ENCODE measurements at regions not wholly inside any gene's neighbourhood (a gene's known extent, or its start where the extent isn't known, plus 50 kb on each side); places are given as distances from the start of the nearest gene placed in this dataset.

DNA sequence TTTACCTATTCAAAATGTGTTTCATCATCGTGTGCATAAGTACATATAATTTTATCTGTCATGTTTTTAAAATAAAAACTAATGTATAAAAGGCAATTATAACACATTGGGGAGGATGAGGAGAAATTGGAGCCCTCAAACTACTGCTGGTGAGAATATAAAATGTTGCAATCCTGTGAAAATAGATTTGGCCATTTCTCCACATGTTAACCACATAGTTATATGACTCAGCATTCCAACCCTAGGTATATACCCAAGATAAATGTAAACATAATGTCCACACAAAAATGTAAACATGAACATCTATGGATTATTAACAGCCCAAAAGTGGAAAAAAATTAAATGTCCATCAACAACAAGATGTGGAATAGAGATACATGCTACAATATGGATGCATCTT is 928.0 kb upstream of the FAT3 start:
- Histone ChIP-seq H3K36me3 (replicated peaks in 1 of 2; ENCODE audit: control insufficient read depth in 2 of 2, insufficient read depth in 2 of 2, low read length in 2 of 2) (no peaks in the 10 kb centered on the region), H2BK15ac (ENCODE audit: low read length) (no peak overlapping the region), H3K23ac (ENCODE audit: low read depth, low read length, poor library complexity) (no peak overlapping the region), H4K8ac (ENCODE audit: low read depth, low read length) (no peak overlapping the region), H2BK120ac (ENCODE audit: low read depth, low read length) (no peak overlapping the region), H2BK12ac (ENCODE audit: low read length) (no peak overlapping the region), H3K27ac (replicated peaks; ENCODE audit: low read length) (no peak overlapping the region), H3K14ac (ENCODE audit: low read length) (no peak overlapping the region), H3K4me2 (ENCODE audit: insufficient read depth, low read length, poor library complexity, severe bottlenecking) (no peak overlapping the region), H3K18ac (ENCODE audit: low read length) (no peak overlapping the region), H3K27me3 (ENCODE audit: control insufficient read depth in 3 of 3, insufficient read depth in 3 of 3, low read depth in 1 of 3, low read length in 3 of 3) (no peaks in the 10 kb centered on the region), H3K4ac (ENCODE audit: low read length) (no peak overlapping the region), H4K91ac (ENCODE audit: low read depth, low read length, poor library complexity) (no peak overlapping the region), H3K79me1 (ENCODE audit: low read depth, low read length) (no peaks in the 10 kb centered on the region), H2AK5ac (ENCODE audit: low read depth, low read length) (no peak overlapping the region), H3K9me3 (replicated peaks in 1 of 2; ENCODE audit: control insufficient read depth in 2 of 2, insufficient read depth in 1 of 2, low read depth in 1 of 2, low read length in 2 of 2) (no peaks in the 10 kb centered on the region), H3K4me3 (ENCODE audit: low read length in 2 of 2) (no peak overlapping the region), H3K4me1 (ENCODE audit: control insufficient read depth in 2 of 2, insufficient read depth in 1 of 2, low read depth in 1 of 2, low read length in 2 of 2) (no peaks in the 10 kb centered on the region), H3K9ac (ENCODE audit: low read depth, low read length, poor library complexity) (no peak overlapping the region), H2BK5ac (ENCODE audit: low read length) (no peak overlapping the region), H2AFZ (ENCODE audit: low read length) (no peak overlapping the region)
- no CpG with 5 or more reads among the region's 1 CpG for WGBS, 2 donors (ENCODE audit: extremely low coverage in 2 of 2, insufficient read length in 2 of 2, insufficient replicate concordance in 1 of 2)
- no peak for DNase-seq (ENCODE audit: low spot score)

DNA sequence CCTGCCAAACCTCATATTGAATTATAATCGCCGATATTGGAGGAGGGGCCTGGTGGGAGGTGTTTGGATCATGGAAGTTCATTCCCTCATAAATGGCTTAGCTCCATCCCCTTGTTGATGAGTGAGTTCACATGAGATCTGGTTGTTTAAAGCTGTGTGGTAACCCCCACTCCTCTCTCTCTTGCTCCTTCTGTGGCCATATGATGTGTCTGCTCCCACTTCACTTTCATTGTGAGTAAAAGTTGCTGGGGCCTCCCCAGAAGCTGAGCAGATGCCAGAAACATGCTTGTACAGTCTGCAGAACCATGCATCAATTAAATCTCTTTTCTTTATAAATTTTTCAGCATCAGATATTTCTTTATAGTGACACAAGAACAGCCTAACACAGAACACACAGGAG is 929.0 kb upstream of the FAT3 start:
- Histone ChIP-seq H4K91ac (ENCODE audit: low read depth, low read length, poor library complexity) (no peak overlapping the region), H2BK5ac (ENCODE audit: low read length) (no peak overlapping the region), H3K4me2 (ENCODE audit: insufficient read depth, low read length, poor library complexity, severe bottlenecking) (no peak overlapping the region), H3K4me1 (ENCODE audit: control insufficient read depth in 2 of 2, insufficient read depth in 1 of 2, low read depth in 1 of 2, low read length in 2 of 2) (no peaks in the 10 kb centered on the region), H2BK120ac (ENCODE audit: low read depth, low read length) (no peak overlapping the region), H3K36me3 (replicated peaks in 1 of 2; ENCODE audit: control insufficient read depth in 2 of 2, insufficient read depth in 2 of 2, low read length in 2 of 2) (no peaks in the 10 kb centered on the region), H3K14ac (ENCODE audit: low read length) (no peak overlapping the region), H3K79me1 (ENCODE audit: low read depth, low read length) (no peaks in the 10 kb centered on the region), H3K4ac (ENCODE audit: low read length) (no peak overlapping the region), H2AFZ (ENCODE audit: low read length) (no peak overlapping the region), H2BK15ac (ENCODE audit: low read length) (no peak overlapping the region), H3K18ac (ENCODE audit: low read length) (no peak overlapping the region), H3K23ac (ENCODE audit: low read depth, low read length, poor library complexity) (no peak overlapping the region), H2BK12ac (ENCODE audit: low read length) (no peak overlapping the region), H3K27ac (replicated peaks; ENCODE audit: low read length) (no peak overlapping the region), H3K9ac (ENCODE audit: low read depth, low read length, poor library complexity) (no peak overlapping the region), H2AK5ac (ENCODE audit: low read depth, low read length) (no peak overlapping the region), H4K8ac (ENCODE audit: low read depth, low read length) (no peak overlapping the region), H3K4me3 (ENCODE audit: low read length in 2 of 2) (no peak overlapping the region), H3K9me3 (replicated peaks in 1 of 2; ENCODE audit: control insufficient read depth in 2 of 2, insufficient read depth in 1 of 2, low read depth in 1 of 2, low read length in 2 of 2) (no peaks in the 10 kb centered on the region), H3K27me3 (ENCODE audit: control insufficient read depth in 3 of 3, insufficient read depth in 3 of 3, low read depth in 1 of 3, low read length in 3 of 3) (no peaks in the 10 kb centered on the region)
- WGBS, 2 donors (ENCODE audit: extremely low coverage in 2 of 2, insufficient read length in 2 of 2, insufficient replicate concordance in 1 of 2): no CpG with 5 or more reads among the region's 2 CpGs
- no peak for DNase-seq (ENCODE audit: low spot score)

DNA sequence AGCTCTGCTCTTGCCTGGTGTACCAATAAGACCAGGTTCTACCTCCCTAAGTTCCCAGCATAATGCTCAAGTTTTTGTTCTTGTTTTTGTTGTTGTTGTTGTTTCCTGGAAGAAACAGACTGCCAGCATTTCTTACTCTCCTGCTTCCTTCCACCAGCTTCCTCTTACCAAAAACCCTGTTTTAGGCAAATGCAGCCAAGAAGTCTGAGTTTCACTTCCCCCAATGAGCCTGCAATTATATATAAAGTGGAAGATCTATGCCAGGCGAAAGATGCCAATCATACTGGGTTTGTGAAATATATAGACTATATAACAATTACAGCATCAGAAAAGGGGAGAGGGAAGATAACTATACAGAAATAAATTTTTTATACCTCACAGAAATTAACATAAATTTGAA is 931.5 kb upstream of the FAT3 start:
- no peak overlapping the region for H2AK5ac ChIP-seq (ENCODE audit: low read depth, low read length)
- H3K36me3 ChIP-seq (replicated peaks in 1 of 2; ENCODE audit: control insufficient read depth in 2 of 2, insufficient read depth in 2 of 2, low read length in 2 of 2): no peaks in the 10 kb centered on the region
- no peak overlapping the region for H3K14ac ChIP-seq (ENCODE audit: low read length)
- DNase-seq (ENCODE audit: low spot score): no peak
- no peaks in the 10 kb centered on the region for H3K9me3 ChIP-seq (replicated peaks in 1 of 2; ENCODE audit: control insufficient read depth in 2 of 2, insufficient read depth in 1 of 2, low read depth in 1 of 2, low read length in 2 of 2)
- H3K4ac ChIP-seq (ENCODE audit: low read length): no peak overlapping the region
- H3K4me1 ChIP-seq (ENCODE audit: control insufficient read depth in 2 of 2, insufficient read depth in 1 of 2, low read depth in 1 of 2, low read length in 2 of 2): no peaks in the 10 kb centered on the region
- H2BK5ac ChIP-seq (ENCODE audit: low read length): no peak overlapping the region
- no peaks in the 10 kb centered on the region for H3K27me3 ChIP-seq (ENCODE audit: control insufficient read depth in 3 of 3, insufficient read depth in 3 of 3, low read depth in 1 of 3, low read length in 3 of 3)
- H3K79me1 ChIP-seq (ENCODE audit: low read depth, low read length): no peaks in the 10 kb centered on the region
- H3K23ac ChIP-seq (ENCODE audit: low read depth, low read length, poor library complexity): no peak overlapping the region
- H2BK12ac ChIP-seq (ENCODE audit: low read length): no peak overlapping the region
- H3K9ac ChIP-seq (ENCODE audit: low read depth, low read length, poor library complexity): no peak overlapping the region
- H4K91ac ChIP-seq (ENCODE audit: low read depth, low read length, poor library complexity): no peak overlapping the region
- no peak overlapping the region for H3K4me2 ChIP-seq (ENCODE audit: insufficient read depth, low read length, poor library complexity, severe bottlenecking)
- no peak overlapping the region for H2AFZ ChIP-seq (ENCODE audit: low read length)
- no CpG with 5 or more reads among the region's 1 CpG for WGBS, 2 donors (ENCODE audit: extremely low coverage in 2 of 2, insufficient read length in 2 of 2, insufficient replicate concordance in 1 of 2)
- H3K27ac ChIP-seq (replicated peaks; ENCODE audit: low read length): no peak overlapping the region
- no peak overlapping the region for H4K8ac ChIP-seq (ENCODE audit: low read depth, low read length)
- no peak overlapping the region for H3K4me3 ChIP-seq (ENCODE audit: low read length in 2 of 2)
- H2BK120ac ChIP-seq (ENCODE audit: low read depth, low read length): no peak overlapping the region
- no peak overlapping the region for H2BK15ac ChIP-seq (ENCODE audit: low read length)
- H3K18ac ChIP-seq (ENCODE audit: low read length): no peak overlapping the region

- no peak overlapping the region for H2BK12ac ChIP-seq (ENCODE audit: low read length)
- no peak overlapping the region for H3K27ac ChIP-seq (replicated peaks; ENCODE audit: low read length)
- WGBS, 2 donors (ENCODE audit: extremely low coverage in 2 of 2, insufficient read length in 2 of 2, insufficient replicate concordance in 1 of 2): no CpG with 5 or more reads among the region's 1 CpG
- no peak overlapping the region for H3K4me3 ChIP-seq (ENCODE audit: low read length in 2 of 2)
- H4K91ac ChIP-seq (ENCODE audit: low read depth, low read length, poor library complexity): no peak overlapping the region
- no peaks in the 10 kb centered on the region for H3K4me1 ChIP-seq (ENCODE audit: control insufficient read depth in 2 of 2, insufficient read depth in 1 of 2, low read depth in 1 of 2, low read length in 2 of 2)
- H3K4ac ChIP-seq (ENCODE audit: low read length): no peak overlapping the region
- H2BK5ac ChIP-seq (ENCODE audit: low read length): no peak overlapping the region
- H3K14ac ChIP-seq (ENCODE audit: low read length): no peak overlapping the region
- no peak overlapping the region for H2AK5ac ChIP-seq (ENCODE audit: low read depth, low read length)
- no peak overlapping the region for H2BK15ac ChIP-seq (ENCODE audit: low read length)
- no peak overlapping the region for H3K9ac ChIP-seq (ENCODE audit: low read depth, low read length, poor library complexity)
- H2BK120ac ChIP-seq (ENCODE audit: low read depth, low read length): no peak overlapping the region
- H3K4me2 ChIP-seq (ENCODE audit: insufficient read depth, low read length, poor library complexity, severe bottlenecking): no peak overlapping the region
- no peaks in the 10 kb centered on the region for H3K36me3 ChIP-seq (replicated peaks in 1 of 2; ENCODE audit: control insufficient read depth in 2 of 2, insufficient read depth in 2 of 2, low read length in 2 of 2)
- H3K23ac ChIP-seq (ENCODE audit: low read depth, low read length, poor library complexity): no peak overlapping the region
- H3K27me3 ChIP-seq (ENCODE audit: control insufficient read depth in 3 of 3, insufficient read depth in 3 of 3, low read depth in 1 of 3, low read length in 3 of 3): no peaks in the 10 kb centered on the region
- no peaks in the 10 kb centered on the region for H3K79me1 ChIP-seq (ENCODE audit: low read depth, low read length)
- H3K9me3 ChIP-seq (replicated peaks in 1 of 2; ENCODE audit: control insufficient read depth in 2 of 2, insufficient read depth in 1 of 2, low read depth in 1 of 2, low read length in 2 of 2): peaks cover 0 to 2% of the 10 kb centered on the region in 2 donors
- no peak overlapping the region for H2AFZ ChIP-seq (ENCODE audit: low read length)
- H3K18ac ChIP-seq (ENCODE audit: low read length): no peak overlapping the region
- H4K8ac ChIP-seq (ENCODE audit: low read depth, low read length): no peak overlapping the region
- DNase-seq (ENCODE audit: low spot score): no peak
These were observed 952.5 kb upstream of the FAT3 start for GRCh38 chr11:91272089-91272488.
